ENCODE measurements at regions not wholly inside any gene's neighbourhood (a gene's known extent, or its start where the extent isn't known, plus 50 kb on each side); places are given as distances from the start of the nearest gene placed in this dataset.
"Not testable (repeated sequence)": the region's sequence is repeated elsewhere in the genome, so short reads cannot be mapped to it uniquely, and the experiment has no call there.

DNA sequence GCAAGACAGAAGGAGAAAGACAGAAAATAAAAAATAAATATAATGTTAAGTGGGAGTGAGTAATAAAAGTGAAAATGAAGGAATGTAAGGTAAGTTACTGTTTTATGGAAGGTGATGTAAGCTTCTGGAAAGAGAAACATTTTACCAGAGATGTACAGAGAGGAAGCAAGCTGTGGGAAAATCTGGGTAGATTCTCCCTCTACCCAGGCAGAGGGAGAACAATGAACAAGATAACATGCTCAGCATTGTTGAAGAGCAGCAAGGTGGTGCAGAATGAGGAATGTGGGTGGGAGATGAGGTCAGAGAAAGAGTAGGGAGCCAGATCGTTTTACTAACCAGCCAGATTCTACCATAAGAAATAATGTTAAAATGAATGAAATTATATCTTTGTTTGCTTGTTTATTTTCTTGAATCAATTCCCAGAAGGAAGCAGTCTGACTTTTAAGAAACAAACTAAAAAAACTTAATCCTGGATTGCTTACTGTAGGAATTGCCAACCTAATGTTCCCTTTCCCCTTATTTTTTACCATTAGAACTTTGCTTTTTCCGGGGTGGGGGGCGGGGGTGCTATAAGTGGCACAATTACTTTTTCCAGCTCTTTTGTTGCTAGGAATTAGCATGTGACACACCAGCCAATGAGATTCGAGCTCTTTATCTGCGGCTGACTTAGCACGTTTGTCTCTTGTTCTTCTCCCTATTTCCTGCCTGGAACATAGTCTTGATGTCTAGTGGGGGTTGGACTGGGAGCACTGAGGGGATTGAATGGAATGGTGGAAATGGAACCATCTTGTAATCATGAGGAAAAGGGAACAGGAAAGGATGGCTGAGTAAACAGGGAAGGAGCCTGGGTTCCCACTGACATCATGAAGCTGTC, 356.7 kb downstream of the TMEM167A start:
- Histone ChIP-seq H3K9ac (ENCODE audit: low read depth in 1 of 2, low read length in 2 of 2) (no peak overlapping the region), H3K27me3 (ENCODE audit: control insufficient read depth in 2 of 2, insufficient read depth in 2 of 2, low read length in 2 of 2) (no peaks in the 10 kb centered on the region), H3K9me3 (ENCODE audit: control insufficient read depth in 2 of 2, low read length in 2 of 2) (no peaks in the 10 kb centered on the region), H3K27ac (ENCODE audit: low read depth in 2 of 2, low read length in 2 of 2) (no peak overlapping the region), H3K4me3 (ENCODE audit: low read length in 2 of 2) (no peak overlapping the region), H3K36me3 (ENCODE audit: control insufficient read depth in 2 of 2, insufficient read depth in 2 of 2, low read length in 2 of 2) (no peaks in the 10 kb centered on the region), H3K4me1 (ENCODE audit: control insufficient read depth in 2 of 2, insufficient read depth in 2 of 2, low read length in 2 of 2) (no peaks in the 10 kb centered on the region)

DNA sequence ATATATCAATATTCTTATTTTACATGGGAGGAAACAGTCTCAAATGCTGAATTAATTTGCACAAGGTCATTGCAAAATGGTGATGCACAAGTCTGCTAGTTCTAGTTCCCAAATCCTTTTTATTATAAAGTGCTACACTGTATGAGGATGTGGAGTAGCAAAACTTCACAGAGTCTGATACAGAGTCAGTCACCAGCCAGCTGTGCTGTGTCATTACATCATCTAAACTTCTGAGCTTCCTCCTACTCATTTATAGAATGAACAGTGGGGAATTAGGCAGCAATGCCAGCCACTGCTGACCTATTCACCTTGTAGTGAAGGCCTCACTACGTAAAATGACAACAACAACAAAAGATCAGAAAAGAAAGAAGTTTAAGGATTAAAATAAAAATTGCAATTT, 357.8 kb downstream of the TMEM167A start:
- H3K9me3 ChIP-seq (ENCODE audit: control insufficient read depth in 2 of 2, low read length in 2 of 2) = no peaks in the 10 kb centered on the region
- H3K4me1 ChIP-seq (ENCODE audit: control insufficient read depth in 2 of 2, insufficient read depth in 2 of 2, low read length in 2 of 2) = no peaks in the 10 kb centered on the region
- H3K27ac ChIP-seq (ENCODE audit: low read depth in 2 of 2, low read length in 2 of 2) = no peak overlapping the region
- H3K9ac ChIP-seq (ENCODE audit: low read depth in 1 of 2, low read length in 2 of 2) = no peak overlapping the region
- H3K4me3 ChIP-seq (ENCODE audit: low read length in 2 of 2) = no peak overlapping the region
- no peaks in the 10 kb centered on the region for H3K36me3 ChIP-seq (ENCODE audit: control insufficient read depth in 2 of 2, insufficient read depth in 2 of 2, low read length in 2 of 2)
- H3K27me3 ChIP-seq (ENCODE audit: control insufficient read depth in 2 of 2, insufficient read depth in 2 of 2, low read length in 2 of 2) = no peaks in the 10 kb centered on the region

DNA sequence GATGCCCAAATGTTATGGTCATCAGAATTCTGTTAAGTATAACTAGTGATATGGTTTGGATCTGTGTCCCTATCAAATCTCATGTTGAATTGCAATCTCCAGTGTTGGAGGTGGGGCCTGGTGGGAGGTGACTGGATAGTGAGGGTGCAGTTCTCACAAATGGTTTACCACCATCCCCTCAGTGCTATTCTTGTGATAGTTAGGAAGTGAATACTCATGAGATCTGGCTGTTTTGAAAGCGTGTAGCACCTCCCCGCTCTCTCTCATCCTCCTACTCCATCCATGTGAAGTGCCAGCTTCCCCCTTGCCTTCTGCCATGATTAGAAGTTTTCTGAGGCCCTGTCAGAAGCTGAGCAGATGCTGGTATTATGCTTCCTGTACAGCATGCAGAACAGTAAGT, 359.5 kb downstream of the TMEM167A start:
- H3K27me3 ChIP-seq (ENCODE audit: control insufficient read depth in 2 of 2, insufficient read depth in 2 of 2, low read length in 2 of 2) = no peaks in the 10 kb centered on the region
- no peak overlapping the region for H3K9ac ChIP-seq (ENCODE audit: low read depth in 1 of 2, low read length in 2 of 2)
- H3K27ac ChIP-seq (ENCODE audit: low read depth in 2 of 2, low read length in 2 of 2) = no peak overlapping the region
- H3K4me3 ChIP-seq (ENCODE audit: low read length in 2 of 2) = no peak overlapping the region
- H3K9me3 ChIP-seq (ENCODE audit: control insufficient read depth in 2 of 2, low read length in 2 of 2) = no peaks in the 10 kb centered on the region
- H3K4me1 ChIP-seq (ENCODE audit: control insufficient read depth in 2 of 2, insufficient read depth in 2 of 2, low read length in 2 of 2) = no peaks in the 10 kb centered on the region
- H3K36me3 ChIP-seq (ENCODE audit: control insufficient read depth in 2 of 2, insufficient read depth in 2 of 2, low read length in 2 of 2) = no peaks in the 10 kb centered on the region

DNA sequence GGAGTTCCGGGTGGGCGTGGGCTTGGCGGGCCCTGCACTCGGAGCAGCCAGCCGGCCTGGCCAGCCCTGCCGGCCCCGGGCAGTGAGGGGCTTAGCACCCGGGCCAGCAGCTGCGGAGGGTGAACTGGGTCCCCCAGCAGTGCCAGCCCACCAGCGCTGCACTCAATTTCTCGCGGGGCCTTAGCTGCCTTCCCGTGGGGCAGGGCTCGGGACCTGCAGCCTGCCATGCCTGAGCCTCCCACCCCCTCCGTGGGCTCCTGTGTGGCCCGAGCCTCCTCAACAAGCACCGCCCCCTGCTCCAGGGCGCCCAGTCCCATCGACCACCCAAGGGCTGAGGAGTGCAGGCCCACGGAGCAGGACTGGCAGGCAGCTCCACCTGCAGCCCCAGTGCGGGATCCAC, 362.5 kb downstream of the TMEM167A start:
- H3K9me3 ChIP-seq (ENCODE audit: control insufficient read depth in 2 of 2, low read length in 2 of 2); H3K4me3 ChIP-seq (ENCODE audit: low read length in 2 of 2); H3K4me1 ChIP-seq (ENCODE audit: control insufficient read depth in 2 of 2, insufficient read depth in 2 of 2, low read length in 2 of 2); H3K9ac ChIP-seq (ENCODE audit: low read depth in 1 of 2, low read length in 2 of 2); H3K27me3 ChIP-seq (ENCODE audit: control insufficient read depth in 2 of 2, insufficient read depth in 2 of 2, low read length in 2 of 2); H3K36me3 ChIP-seq (ENCODE audit: control insufficient read depth in 2 of 2, insufficient read depth in 2 of 2, low read length in 2 of 2); H3K27ac ChIP-seq (ENCODE audit: low read depth in 2 of 2, low read length in 2 of 2): not testable (repeated sequence)

DNA sequence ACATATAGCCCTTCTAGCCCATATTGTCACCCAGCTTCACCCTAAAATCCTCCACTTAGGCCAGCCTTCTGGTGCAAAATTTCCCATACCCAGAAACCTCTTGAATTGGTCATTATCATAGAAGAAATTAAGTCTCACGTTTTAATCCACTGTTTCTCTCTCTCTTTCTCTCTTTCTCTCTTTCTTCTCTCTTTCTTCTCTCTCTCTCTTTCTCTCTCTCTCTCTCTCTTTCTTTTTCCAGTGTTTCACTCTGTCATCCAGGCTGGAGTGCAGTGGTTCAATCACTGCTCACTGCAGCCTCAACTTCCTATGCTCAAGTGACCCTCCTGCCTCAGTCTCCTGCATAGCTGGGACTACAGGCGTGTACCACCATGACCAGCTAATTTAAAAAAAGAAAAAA, 363.4 kb downstream of the TMEM167A start:
- Histone ChIP-seq H3K4me1 (ENCODE audit: control insufficient read depth in 2 of 2, insufficient read depth in 2 of 2, low read length in 2 of 2) (no peaks in the 10 kb centered on the region), H3K4me3 (ENCODE audit: low read length in 2 of 2) (no peak overlapping the region), H3K9me3 (ENCODE audit: control insufficient read depth in 2 of 2, low read length in 2 of 2) (no peaks in the 10 kb centered on the region), H3K36me3 (ENCODE audit: control insufficient read depth in 2 of 2, insufficient read depth in 2 of 2, low read length in 2 of 2) (no peaks in the 10 kb centered on the region), H3K9ac (ENCODE audit: low read depth in 1 of 2, low read length in 2 of 2) (no peak overlapping the region), H3K27ac (ENCODE audit: low read depth in 2 of 2, low read length in 2 of 2) (no peak overlapping the region), H3K27me3 (ENCODE audit: control insufficient read depth in 2 of 2, insufficient read depth in 2 of 2, low read length in 2 of 2) (no peaks in the 10 kb centered on the region)

DNA sequence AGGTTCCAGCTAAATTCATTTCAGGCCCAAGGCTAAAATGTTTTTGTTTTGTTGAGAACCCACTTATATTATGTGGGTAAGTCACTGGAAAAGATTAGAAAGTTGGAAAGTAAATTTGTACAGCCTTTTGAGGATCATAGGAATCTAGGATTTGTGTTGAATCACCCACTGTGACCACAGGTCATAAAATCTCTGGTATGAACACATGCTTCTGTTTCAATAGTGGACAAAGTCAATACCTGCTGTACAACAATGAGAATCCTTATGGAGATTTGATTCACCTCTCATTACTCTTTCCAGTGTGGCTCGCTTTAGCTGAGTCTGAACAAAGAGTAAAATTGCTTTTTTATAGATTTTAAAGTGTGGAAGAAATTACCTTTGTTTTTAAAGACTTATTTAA, 369.5 kb downstream of the TMEM167A start:
- Histone ChIP-seq H3K27me3 (ENCODE audit: control insufficient read depth in 2 of 2, insufficient read depth in 2 of 2, low read length in 2 of 2) (no peaks in the 10 kb centered on the region), H3K9me3 (ENCODE audit: control insufficient read depth in 2 of 2, low read length in 2 of 2) (no peaks in the 10 kb centered on the region), H3K27ac (ENCODE audit: low read depth in 2 of 2, low read length in 2 of 2) (no peak overlapping the region), H3K9ac (ENCODE audit: low read depth in 1 of 2, low read length in 2 of 2) (no peak overlapping the region), H3K4me3 (ENCODE audit: low read length in 2 of 2) (no peak overlapping the region), H3K4me1 (ENCODE audit: control insufficient read depth in 2 of 2, insufficient read depth in 2 of 2, low read length in 2 of 2) (no peaks in the 10 kb centered on the region), H3K36me3 (ENCODE audit: control insufficient read depth in 2 of 2, insufficient read depth in 2 of 2, low read length in 2 of 2) (no peaks in the 10 kb centered on the region)

DNA sequence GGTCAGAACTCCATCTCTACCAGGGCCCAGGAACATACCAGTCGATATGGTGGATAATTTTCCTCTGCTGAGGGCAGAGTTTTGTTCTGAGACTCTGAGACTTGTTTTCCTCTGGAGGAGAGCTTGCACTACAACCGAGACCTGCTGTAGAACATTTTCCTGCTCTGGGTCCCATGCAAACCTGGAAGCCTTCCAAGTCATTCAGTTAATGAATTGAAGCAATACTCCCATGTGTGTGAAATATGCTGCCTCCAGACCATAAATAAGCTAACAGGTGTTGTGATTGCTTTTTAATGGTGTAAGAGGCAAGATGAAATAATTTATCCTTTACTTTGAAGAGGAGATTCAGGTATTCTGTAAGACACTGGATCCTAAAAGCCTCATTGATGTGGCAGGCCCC, 372.8 kb downstream of the TMEM167A start:
- Histone ChIP-seq H3K36me3 (ENCODE audit: control insufficient read depth in 2 of 2, insufficient read depth in 2 of 2, low read length in 2 of 2) (no peaks in the 10 kb centered on the region), H3K9ac (ENCODE audit: low read depth in 1 of 2, low read length in 2 of 2) (no peak overlapping the region), H3K4me3 (ENCODE audit: low read length in 2 of 2) (no peak overlapping the region), H3K27ac (ENCODE audit: low read depth in 2 of 2, low read length in 2 of 2) (no peak overlapping the region), H3K27me3 (ENCODE audit: control insufficient read depth in 2 of 2, insufficient read depth in 2 of 2, low read length in 2 of 2) (no peaks in the 10 kb centered on the region), H3K4me1 (ENCODE audit: control insufficient read depth in 2 of 2, insufficient read depth in 2 of 2, low read length in 2 of 2) (no peaks in the 10 kb centered on the region), H3K9me3 (ENCODE audit: control insufficient read depth in 2 of 2, low read length in 2 of 2) (no peaks in the 10 kb centered on the region)

DNA sequence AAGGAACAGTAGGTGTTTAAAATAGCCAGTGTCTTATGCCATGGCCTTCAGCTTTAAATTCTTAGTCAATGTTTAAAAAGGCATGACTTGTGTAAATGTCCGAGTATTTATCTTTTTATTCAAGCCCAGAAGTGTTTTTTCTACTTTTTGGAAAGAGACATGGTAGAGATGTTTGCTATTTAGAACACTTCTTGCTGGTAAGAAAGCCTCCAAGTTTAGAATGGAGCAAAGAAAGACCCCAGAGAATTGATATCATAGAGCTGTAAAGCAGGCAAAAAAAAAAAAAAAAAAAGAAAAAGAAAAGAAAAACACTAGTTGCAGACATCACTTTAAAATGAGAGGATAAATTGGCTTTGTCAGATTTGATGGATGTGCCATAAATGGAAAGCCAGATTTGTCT, 375.1 kb downstream of the TMEM167A start:
- no peak overlapping the region for H3K27ac ChIP-seq (ENCODE audit: low read depth in 2 of 2, low read length in 2 of 2)
- no peaks in the 10 kb centered on the region for H3K27me3 ChIP-seq (ENCODE audit: control insufficient read depth in 2 of 2, insufficient read depth in 2 of 2, low read length in 2 of 2)
- H3K4me3 ChIP-seq (ENCODE audit: low read length in 2 of 2) = no peak overlapping the region
- no peaks in the 10 kb centered on the region for H3K36me3 ChIP-seq (ENCODE audit: control insufficient read depth in 2 of 2, insufficient read depth in 2 of 2, low read length in 2 of 2)
- no peaks in the 10 kb centered on the region for H3K4me1 ChIP-seq (ENCODE audit: control insufficient read depth in 2 of 2, insufficient read depth in 2 of 2, low read length in 2 of 2)
- no peak overlapping the region for H3K9ac ChIP-seq (ENCODE audit: low read depth in 1 of 2, low read length in 2 of 2)
- H3K9me3 ChIP-seq (ENCODE audit: control insufficient read depth in 2 of 2, low read length in 2 of 2) = no peaks in the 10 kb centered on the region

DNA sequence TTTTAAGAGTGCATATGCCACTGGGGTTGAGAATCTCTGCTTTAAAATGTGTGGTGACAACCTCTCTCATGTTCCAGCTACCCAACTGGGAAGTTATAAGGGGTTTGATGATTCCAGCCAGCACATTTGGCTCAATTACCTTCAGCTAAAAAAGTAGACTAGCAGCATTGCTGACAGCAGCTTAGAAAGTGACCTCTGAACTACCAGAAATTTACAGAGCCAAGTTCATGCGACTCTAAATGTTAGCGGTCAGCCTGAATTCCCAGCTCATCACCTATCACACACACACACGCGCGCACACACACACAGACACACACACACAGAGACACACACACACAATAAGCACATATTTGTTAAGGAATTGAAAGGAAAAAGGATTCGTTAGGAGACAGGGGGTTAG, 377.5 kb downstream of the TMEM167A start:
- Histone ChIP-seq H3K4me1 (ENCODE audit: control insufficient read depth in 2 of 2, insufficient read depth in 2 of 2, low read length in 2 of 2) (no peaks in the 10 kb centered on the region), H3K4me3 (ENCODE audit: low read length in 2 of 2) (no peak overlapping the region), H3K27me3 (ENCODE audit: control insufficient read depth in 2 of 2, insufficient read depth in 2 of 2, low read length in 2 of 2) (no peaks in the 10 kb centered on the region), H3K27ac (ENCODE audit: low read depth in 2 of 2, low read length in 2 of 2) (no peak overlapping the region), H3K9me3 (ENCODE audit: control insufficient read depth in 2 of 2, low read length in 2 of 2) (no peaks in the 10 kb centered on the region), H3K36me3 (ENCODE audit: control insufficient read depth in 2 of 2, insufficient read depth in 2 of 2, low read length in 2 of 2) (no peaks in the 10 kb centered on the region), H3K9ac (ENCODE audit: low read depth in 1 of 2, low read length in 2 of 2) (no peak overlapping the region)

DNA sequence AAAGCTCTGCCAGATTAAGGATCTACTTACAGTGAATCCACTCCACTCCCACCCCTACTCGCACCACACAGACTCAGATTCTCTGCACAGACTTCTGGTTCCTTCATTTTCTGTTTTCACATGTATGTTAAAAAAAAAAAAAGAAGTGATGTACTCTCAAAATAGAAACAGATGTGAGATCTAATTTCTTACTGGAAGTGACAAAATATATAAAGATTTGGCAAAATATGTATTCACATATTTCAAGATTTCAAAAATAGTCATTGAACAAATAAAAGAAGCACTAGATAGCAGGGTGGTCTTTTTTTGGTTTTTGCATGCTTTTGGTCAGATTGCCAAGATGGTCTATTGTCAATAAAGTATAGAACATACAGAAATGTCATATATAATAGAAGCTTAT, 379.2 kb downstream of the TMEM167A start:
- Histone ChIP-seq H3K36me3 (ENCODE audit: control insufficient read depth in 2 of 2, insufficient read depth in 2 of 2, low read length in 2 of 2) (no peaks in the 10 kb centered on the region), H3K27ac (ENCODE audit: low read depth in 2 of 2, low read length in 2 of 2) (no peak overlapping the region), H3K27me3 (ENCODE audit: control insufficient read depth in 2 of 2, insufficient read depth in 2 of 2, low read length in 2 of 2) (no peaks in the 10 kb centered on the region), H3K4me1 (ENCODE audit: control insufficient read depth in 2 of 2, insufficient read depth in 2 of 2, low read length in 2 of 2) (no peaks in the 10 kb centered on the region), H3K9me3 (ENCODE audit: control insufficient read depth in 2 of 2, low read length in 2 of 2) (no peaks in the 10 kb centered on the region), H3K4me3 (ENCODE audit: low read length in 2 of 2) (no peak overlapping the region), H3K9ac (ENCODE audit: low read depth in 1 of 2, low read length in 2 of 2) (no peak overlapping the region)
